Astrocyte (in vitro differentiated cells and primary cell): ENCODE measurements at regions not wholly inside any gene's neighbourhood (a gene's known extent, or its start where the extent isn't known, plus 50 kb on each side); places are given as distances from the start of the nearest gene placed in this dataset.

ENCODE experiments used
- EZH2 ChIP-seq: IDR thresholded peaks from 2 replicates; pipeline ENCODE4 v1.6.1; 2012; ENCODE audit warnings: mild to moderate bottlenecking, low read length, inconsistent platforms; ENCODE audit not compliant: insufficient read depth
- TF ChIP-seq, protein P1 (sequence below): IDR thresholded peaks from 2 replicates; pipeline ENCODE4 v1.5.1; 2011; ENCODE audit warnings: low read depth, mild to moderate bottlenecking, inconsistent platforms, low read length, moderate library complexity; ENCODE audit not compliant: insufficient read depth

DNA sequence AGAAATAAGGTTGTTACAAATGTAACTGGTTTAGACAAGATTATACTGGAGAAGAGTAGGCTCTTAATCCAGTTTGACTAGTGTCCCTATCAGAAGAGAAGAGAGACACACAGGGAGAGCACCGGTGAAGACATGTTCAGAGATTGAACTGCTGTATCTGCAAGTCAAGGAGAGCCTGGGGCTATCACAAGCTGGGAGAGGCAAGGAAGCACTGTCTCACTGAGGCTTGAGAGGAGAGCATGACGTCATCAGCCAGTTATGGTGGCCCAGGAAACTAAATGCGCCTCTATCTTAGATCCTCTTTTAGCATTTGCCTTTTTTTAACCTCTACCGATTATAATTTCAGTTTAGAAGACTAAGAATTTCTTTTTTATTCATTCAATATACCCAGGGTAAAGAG is 583.4 kb downstream of the TRAM1L1 start:
- no peak for TF ChIP-seq EZH2
- TF ChIP-seq, protein P1, sequence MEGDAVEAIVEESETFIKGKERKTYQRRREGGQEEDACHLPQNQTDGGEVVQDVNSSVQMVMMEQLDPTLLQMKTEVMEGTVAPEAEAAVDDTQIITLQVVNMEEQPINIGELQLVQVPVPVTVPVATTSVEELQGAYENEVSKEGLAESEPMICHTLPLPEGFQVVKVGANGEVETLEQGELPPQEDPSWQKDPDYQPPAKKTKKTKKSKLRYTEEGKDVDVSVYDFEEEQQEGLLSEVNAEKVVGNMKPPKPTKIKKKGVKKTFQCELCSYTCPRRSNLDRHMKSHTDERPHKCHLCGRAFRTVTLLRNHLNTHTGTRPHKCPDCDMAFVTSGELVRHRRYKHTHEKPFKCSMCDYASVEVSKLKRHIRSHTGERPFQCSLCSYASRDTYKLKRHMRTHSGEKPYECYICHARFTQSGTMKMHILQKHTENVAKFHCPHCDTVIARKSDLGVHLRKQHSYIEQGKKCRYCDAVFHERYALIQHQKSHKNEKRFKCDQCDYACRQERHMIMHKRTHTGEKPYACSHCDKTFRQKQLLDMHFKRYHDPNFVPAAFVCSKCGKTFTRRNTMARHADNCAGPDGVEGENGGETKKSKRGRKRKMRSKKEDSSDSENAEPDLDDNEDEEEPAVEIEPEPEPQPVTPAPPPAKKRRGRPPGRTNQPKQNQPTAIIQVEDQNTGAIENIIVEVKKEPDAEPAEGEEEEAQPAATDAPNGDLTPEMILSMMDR = no peak
